Panc1 (cell line): ENCODE measurements at regions not wholly inside any gene's neighbourhood (a gene's known extent, or its start where the extent isn't known, plus 50 kb on each side); places are given as distances from the start of the nearest gene placed in this dataset.

Experiments used
- CTCF ChIP-seq: fragments of 450-650 bp; IDR thresholded peaks from 2 replicates; pipeline ENCODE4 v1.5.1; 2017; ENCODE audit warnings: mild to moderate bottlenecking
- POLR2AphosphoS5 ChIP-seq: IDR thresholded peaks from 2 replicates; pipeline ENCODE4 v1.6.1; 2012; ENCODE audit warnings: mild to moderate bottlenecking, low read depth, low read length, moderate library complexity
- REST ChIP-seq, 2 experiments: IDR thresholded peaks; 2 replicates each; pipeline ENCODE4 v1.6.1; 2011 to 2012; ENCODE audit warnings: low read depth in 2 of 2, control low read depth in 1 of 2, low read length in 1 of 2, mild to moderate bottlenecking in 1 of 2, moderate library complexity in 1 of 2; ENCODE audit not compliant: insufficient read depth in 1 of 2
- SIN3A ChIP-seq: IDR thresholded peaks from 2 replicates; pipeline ENCODE4 v1.6.1; 2012; ENCODE audit warnings: low read depth, mild to moderate bottlenecking, low read length, moderate library complexity, borderline replicate concordance; ENCODE audit not compliant: insufficient read depth

GRCh38 chr5:53256746-53257145, 147.2 kb upstream of the MOCS2 start:
- TF ChIP-seq CTCF = no peak
- no peak for TF ChIP-seq POLR2AphosphoS5
- TF ChIP-seq REST (IDR thresholded peaks at IDR 0.05; ENCODE audit: insufficient read depth in 1 of 2, low read depth in 2 of 2, low read length in 1 of 2) = no peak
- no peak for TF ChIP-seq SIN3A
